ENCODE measurements at regions not wholly inside any gene's neighbourhood (a gene's known extent, or its start where the extent isn't known, plus 50 kb on each side); places are given as distances from the start of the nearest gene placed in this dataset.

DNA sequence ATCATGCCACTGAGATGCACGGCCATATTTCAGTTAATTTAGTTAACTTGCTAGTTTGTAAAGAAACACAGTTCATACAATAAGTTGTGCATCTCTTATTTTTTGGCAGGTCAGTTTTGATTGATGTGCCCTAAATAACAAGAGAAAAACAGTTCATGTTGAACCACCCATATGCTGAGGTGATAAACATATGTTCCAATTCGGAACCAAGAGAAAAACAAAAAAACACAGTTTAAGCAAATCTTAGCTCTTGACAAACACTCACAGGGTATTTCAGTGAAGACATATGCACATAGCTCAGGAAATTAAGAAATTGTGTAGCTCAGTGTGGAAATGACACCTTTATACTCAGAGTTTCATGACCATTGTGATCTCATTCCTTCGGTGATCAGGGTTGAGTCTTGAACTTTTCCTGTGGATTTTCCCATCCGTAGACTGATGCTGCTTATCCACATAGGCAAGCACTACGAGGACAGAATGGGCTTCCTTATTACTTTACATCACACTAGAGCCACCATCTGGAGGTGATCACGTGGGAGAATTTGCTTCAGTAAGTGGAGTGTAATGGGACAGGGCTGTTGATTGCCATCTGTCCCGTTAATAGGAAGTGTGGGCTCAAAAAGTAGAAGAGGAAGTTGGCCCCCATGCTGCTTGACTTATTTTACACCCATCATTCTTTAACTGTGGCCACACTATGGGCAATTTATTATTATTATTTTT lies 773.0 kb downstream of the MTRR start:
- BruUV-seq (replicated peaks), result no TSS peak
- Mint-ChIP-seq H3K4me3 (ENCODE audit: unreplicated experiment) (no peak overlapping the region), H3K9me3 (ENCODE audit: unreplicated experiment) (no peaks in the 10 kb centered on the region), H3K4me1 (ENCODE audit: low read depth, unreplicated experiment) (no peaks in the 10 kb centered on the region), H3K27me3 (ENCODE audit: insufficient read depth, unreplicated experiment) (peaks cover 6% of the 10 kb centered on the region), H3K27ac (ENCODE audit: unreplicated experiment) (no peak overlapping the region), H3K36me3 (ENCODE audit: insufficient read depth, unreplicated experiment) (no peaks in the 10 kb centered on the region)
- Histone ChIP-seq H3K4me3 (ENCODE audit: low read depth, low read length) (no peak overlapping the region), H3K27me3 (replicated peaks; ENCODE audit: control insufficient read depth, insufficient read depth, low read length) (no peaks in the 10 kb centered on the region), H3K9me3 (no peaks in the 10 kb centered on the region), H3K36me3 (ENCODE audit: control insufficient read depth, insufficient read depth, low read length) (no peaks in the 10 kb centered on the region), H3K4me1 (no peaks in the 10 kb centered on the region)
- DNase-seq, result no peak
- ChIA-PET CTCF (no interaction called here), POLR2A (no interaction called here)
- intact Hi-C loops (cut with micrococcal nuclease; ENCODE audit: unreplicated experiment), result no loop called here
- TF ChIP-seq, protein P1, sequence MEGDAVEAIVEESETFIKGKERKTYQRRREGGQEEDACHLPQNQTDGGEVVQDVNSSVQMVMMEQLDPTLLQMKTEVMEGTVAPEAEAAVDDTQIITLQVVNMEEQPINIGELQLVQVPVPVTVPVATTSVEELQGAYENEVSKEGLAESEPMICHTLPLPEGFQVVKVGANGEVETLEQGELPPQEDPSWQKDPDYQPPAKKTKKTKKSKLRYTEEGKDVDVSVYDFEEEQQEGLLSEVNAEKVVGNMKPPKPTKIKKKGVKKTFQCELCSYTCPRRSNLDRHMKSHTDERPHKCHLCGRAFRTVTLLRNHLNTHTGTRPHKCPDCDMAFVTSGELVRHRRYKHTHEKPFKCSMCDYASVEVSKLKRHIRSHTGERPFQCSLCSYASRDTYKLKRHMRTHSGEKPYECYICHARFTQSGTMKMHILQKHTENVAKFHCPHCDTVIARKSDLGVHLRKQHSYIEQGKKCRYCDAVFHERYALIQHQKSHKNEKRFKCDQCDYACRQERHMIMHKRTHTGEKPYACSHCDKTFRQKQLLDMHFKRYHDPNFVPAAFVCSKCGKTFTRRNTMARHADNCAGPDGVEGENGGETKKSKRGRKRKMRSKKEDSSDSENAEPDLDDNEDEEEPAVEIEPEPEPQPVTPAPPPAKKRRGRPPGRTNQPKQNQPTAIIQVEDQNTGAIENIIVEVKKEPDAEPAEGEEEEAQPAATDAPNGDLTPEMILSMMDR (IDR thresholded peaks at IDR 0.05; ENCODE audit: insufficient read depth in 1 of 2, low read depth in 1 of 2, low read length in 1 of 2, severe bottlenecking in 1 of 2, unreplicated experiment in 1 of 2), result no peak

DNA sequence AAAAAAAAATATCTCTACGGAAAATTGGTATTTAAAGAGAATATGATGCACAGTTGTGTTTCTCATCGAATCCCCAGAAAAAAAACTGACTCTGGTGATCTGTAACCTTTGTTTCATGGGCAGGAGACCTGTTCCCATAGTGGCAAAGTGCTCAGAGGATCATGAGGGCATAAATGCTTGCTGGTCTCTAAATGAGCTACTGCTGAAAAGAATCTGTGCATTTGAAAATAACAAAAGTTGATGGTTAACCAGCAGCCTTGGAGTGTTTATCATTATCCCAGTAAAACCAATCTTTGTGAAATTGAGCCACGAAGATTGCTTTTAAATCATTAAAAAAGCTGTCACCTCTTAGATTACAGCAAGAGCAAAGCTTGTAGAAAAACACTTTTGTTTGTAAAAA lies 775.4 kb downstream of the MTRR start:
- ChIA-PET POLR2A (no interaction called here), CTCF (no interaction called here)
- peaks cover 6% of the 10 kb centered on the region for H3K27me3 Mint-ChIP-seq (ENCODE audit: insufficient read depth, unreplicated experiment)
- no peaks in the 10 kb centered on the region for H3K27me3 ChIP-seq (replicated peaks; ENCODE audit: control insufficient read depth, insufficient read depth, low read length)
- H3K9me3 ChIP-seq, result no peaks in the 10 kb centered on the region
- TF ChIP-seq, protein P1 (IDR thresholded peaks at IDR 0.05; ENCODE audit: insufficient read depth in 1 of 2, low read depth in 1 of 2, low read length in 1 of 2, severe bottlenecking in 1 of 2, unreplicated experiment in 1 of 2), result no peak
- DNase-seq, result no peak
- BruUV-seq (replicated peaks), result no TSS peak
- H3K27ac Mint-ChIP-seq (ENCODE audit: unreplicated experiment), result no peak overlapping the region
- no peaks in the 10 kb centered on the region for H3K36me3 Mint-ChIP-seq (ENCODE audit: insufficient read depth, unreplicated experiment)
- H3K4me1 ChIP-seq, result no peaks in the 10 kb centered on the region
- no peaks in the 10 kb centered on the region for H3K36me3 ChIP-seq (ENCODE audit: control insufficient read depth, insufficient read depth, low read length)
- H3K9me3 Mint-ChIP-seq (ENCODE audit: unreplicated experiment), result no peaks in the 10 kb centered on the region
- H3K4me1 Mint-ChIP-seq (ENCODE audit: low read depth, unreplicated experiment), result no peaks in the 10 kb centered on the region
- H3K4me3 Mint-ChIP-seq (ENCODE audit: unreplicated experiment), result no peak overlapping the region
- intact Hi-C loops (cut with micrococcal nuclease; ENCODE audit: unreplicated experiment), result no loop called here
- no peak overlapping the region for H3K4me3 ChIP-seq (ENCODE audit: low read depth, low read length)

DNA sequence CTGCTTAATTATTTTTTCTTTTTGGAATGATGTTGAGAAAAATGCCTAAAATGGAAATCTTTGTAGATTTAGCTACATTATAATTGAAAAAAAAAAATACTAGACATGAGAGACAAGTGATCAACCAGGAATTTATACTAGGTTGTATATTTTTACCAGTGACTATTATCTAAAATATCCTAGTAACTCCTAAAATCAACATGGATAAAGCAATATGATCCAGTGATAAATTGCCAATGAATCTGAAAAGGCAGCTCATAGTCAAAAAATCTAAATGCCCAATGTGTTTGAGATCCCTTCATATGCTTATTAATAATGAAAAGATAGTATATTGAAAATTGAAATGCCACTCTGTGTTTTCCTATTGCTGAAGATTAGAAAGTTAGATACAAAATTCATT lies 778.2 kb downstream of the MTRR start:
- DNase-seq, result no peak
- no peak overlapping the region for H3K4me3 ChIP-seq (ENCODE audit: low read depth, low read length)
- TF ChIP-seq, protein P1 (IDR thresholded peaks at IDR 0.05; ENCODE audit: insufficient read depth in 1 of 2, low read depth in 1 of 2, low read length in 1 of 2, severe bottlenecking in 1 of 2, unreplicated experiment in 1 of 2), result no peak
- Mint-ChIP-seq H3K36me3 (ENCODE audit: insufficient read depth, unreplicated experiment) (no peaks in the 10 kb centered on the region), H3K4me1 (ENCODE audit: low read depth, unreplicated experiment) (no peaks in the 10 kb centered on the region), H3K27ac (ENCODE audit: unreplicated experiment) (no peak overlapping the region), H3K4me3 (ENCODE audit: unreplicated experiment) (no peak overlapping the region), H3K27me3 (ENCODE audit: insufficient read depth, unreplicated experiment) (peaks cover 9% of the 10 kb centered on the region), H3K9me3 (ENCODE audit: unreplicated experiment) (no peaks in the 10 kb centered on the region)
- no peaks in the 10 kb centered on the region for H3K36me3 ChIP-seq (ENCODE audit: control insufficient read depth, insufficient read depth, low read length)
- H3K9me3 ChIP-seq, result no peaks in the 10 kb centered on the region
- BruUV-seq (replicated peaks), result no TSS peak
- ChIA-PET POLR2A (no interaction called here), CTCF (no interaction called here)
- intact Hi-C loops (cut with micrococcal nuclease; ENCODE audit: unreplicated experiment), result no loop called here
- no peaks in the 10 kb centered on the region for H3K4me1 ChIP-seq
- no peaks in the 10 kb centered on the region for H3K27me3 ChIP-seq (replicated peaks; ENCODE audit: control insufficient read depth, insufficient read depth, low read length)

Measured in Caco-2 (cell line).